NB4 (cell line): ENCODE measurements at regions not wholly inside any gene's neighbourhood (a gene's known extent, or its start where the extent isn't known, plus 50 kb on each side); places are given as distances from the start of the nearest gene placed in this dataset.

Source experiments
- MYC ChIP-seq: IDR thresholded peaks from 2 replicates; pipeline ENCODE4 v1.6.1; 2011; ENCODE audit warnings: low read depth, low read length
- POLR2A ChIP-seq: IDR thresholded peaks from 2 replicates; pipeline ENCODE4 v1.6.1; 2011; ENCODE audit warnings: mild to moderate bottlenecking; ENCODE audit not compliant: insufficient read length; ENCODE audit errors: extremely low read depth
- TF ChIP-seq, protein P1 (sequence below): IDR thresholded peaks from 2 replicates; pipeline ENCODE4 v1.6.1; 2011; ENCODE audit warnings: low read depth, low read length
- TF ChIP-seq, protein P2 (sequence below): IDR thresholded peaks from one replicate; pipeline ENCODE4 v1.5.1; 2012; ENCODE audit warnings: low read depth, low read length

DNA sequence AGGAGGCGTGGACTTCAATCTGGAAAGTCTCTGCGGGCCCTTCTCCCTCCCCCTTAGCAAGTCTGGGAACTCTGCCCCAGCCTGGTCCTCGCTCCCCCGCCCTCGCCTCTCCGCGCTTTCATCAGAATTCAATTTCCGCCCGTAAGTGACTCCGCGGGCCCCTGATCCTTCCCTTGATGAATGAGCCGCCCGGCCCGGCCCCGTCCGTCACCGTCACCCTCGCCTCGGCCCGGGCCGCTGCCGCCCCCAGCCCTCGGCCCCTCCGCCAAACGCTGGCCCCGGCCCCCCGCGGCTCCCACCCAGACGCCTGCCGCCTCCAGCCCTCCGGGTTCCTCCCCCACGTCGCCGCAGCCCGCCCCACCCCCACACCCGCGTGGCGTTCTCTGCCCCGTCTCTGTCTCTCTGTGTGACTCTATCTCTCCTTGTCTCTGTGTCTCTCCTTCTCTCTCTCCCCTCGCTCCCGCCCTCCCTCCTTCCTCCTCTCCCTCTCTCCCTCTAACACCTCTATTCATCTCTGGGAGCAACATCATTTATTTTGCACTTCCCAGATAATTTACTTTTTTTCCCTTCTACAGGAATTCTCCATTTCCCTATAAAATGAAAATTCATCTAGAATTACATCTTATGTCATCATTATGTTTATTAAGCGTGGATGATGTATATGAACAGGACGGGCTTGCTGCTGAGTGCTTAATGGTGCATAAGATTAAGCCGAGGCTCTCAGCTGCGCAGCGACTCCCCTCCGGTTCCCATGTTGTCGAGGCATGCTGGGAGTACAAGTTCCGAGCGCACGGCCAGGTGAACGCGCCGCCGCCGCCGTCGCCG is 91.2 kb upstream of the PAX2 start:
- TF ChIP-seq POLR2A (no peak), MYC (no peak)
- TF ChIP-seq, protein P1, sequence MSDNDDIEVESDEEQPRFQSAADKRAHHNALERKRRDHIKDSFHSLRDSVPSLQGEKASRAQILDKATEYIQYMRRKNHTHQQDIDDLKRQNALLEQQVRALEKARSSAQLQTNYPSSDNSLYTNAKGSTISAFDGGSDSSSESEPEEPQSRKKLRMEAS = no peak
- TF ChIP-seq, protein P2, sequence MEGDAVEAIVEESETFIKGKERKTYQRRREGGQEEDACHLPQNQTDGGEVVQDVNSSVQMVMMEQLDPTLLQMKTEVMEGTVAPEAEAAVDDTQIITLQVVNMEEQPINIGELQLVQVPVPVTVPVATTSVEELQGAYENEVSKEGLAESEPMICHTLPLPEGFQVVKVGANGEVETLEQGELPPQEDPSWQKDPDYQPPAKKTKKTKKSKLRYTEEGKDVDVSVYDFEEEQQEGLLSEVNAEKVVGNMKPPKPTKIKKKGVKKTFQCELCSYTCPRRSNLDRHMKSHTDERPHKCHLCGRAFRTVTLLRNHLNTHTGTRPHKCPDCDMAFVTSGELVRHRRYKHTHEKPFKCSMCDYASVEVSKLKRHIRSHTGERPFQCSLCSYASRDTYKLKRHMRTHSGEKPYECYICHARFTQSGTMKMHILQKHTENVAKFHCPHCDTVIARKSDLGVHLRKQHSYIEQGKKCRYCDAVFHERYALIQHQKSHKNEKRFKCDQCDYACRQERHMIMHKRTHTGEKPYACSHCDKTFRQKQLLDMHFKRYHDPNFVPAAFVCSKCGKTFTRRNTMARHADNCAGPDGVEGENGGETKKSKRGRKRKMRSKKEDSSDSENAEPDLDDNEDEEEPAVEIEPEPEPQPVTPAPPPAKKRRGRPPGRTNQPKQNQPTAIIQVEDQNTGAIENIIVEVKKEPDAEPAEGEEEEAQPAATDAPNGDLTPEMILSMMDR = no peak
